NCI-H2196 treated with DMSO at 0.1 percent for 48 hours (cell line): ENCODE measurements at regions not wholly inside any gene's neighbourhood (a gene's known extent, or its start where the extent isn't known, plus 50 kb on each side); places are given as distances from the start of the nearest gene placed in this dataset.

Experiments used
- DNase-seq: peaks from one replicate; lab custom pipeline; 2025; ENCODE audit not compliant: unreplicated experiment; lab: John Stamatoyannopoulos, UW

DNA sequence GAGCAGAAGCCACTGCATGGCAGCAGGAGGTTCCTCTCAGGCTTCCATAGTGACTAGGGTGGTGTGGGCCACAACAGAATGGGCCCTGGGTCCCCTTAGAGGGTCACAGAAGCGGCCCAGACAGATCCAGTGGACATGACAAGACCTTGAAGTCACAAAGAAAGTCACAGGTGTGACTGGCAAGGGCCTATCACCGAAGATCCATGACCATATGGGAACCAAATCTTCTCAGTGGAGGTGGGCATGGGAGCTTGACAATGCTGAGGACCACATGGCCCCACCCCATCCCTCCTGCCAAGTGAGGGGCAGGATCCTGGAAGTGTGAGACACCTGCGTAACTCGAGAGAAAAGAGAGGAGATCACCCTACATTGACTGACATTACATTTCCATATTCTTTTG, 332.4 kb downstream of the MSX2 start:
- no peak for DNase-seq

DNA sequence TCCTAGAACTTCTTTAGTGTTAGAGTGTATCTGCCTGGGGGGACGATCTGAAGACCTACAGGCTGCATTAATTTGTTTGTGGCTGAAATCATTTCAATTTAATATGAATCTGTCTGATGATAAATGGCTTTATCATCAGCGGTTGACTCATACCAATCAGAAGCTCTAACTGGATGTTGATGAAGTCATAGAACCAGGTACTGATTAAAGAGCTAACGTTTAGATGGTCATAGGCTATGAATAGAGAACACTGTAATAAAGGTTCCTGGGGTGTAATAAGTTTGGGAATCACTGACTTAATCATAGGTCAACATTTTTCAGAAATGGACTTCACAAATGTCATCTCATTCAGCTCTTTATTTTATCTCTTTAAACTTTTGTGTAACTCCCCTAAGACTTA, 329.9 kb downstream of the MSX2 start:
- DNase-seq = no peak

DNA sequence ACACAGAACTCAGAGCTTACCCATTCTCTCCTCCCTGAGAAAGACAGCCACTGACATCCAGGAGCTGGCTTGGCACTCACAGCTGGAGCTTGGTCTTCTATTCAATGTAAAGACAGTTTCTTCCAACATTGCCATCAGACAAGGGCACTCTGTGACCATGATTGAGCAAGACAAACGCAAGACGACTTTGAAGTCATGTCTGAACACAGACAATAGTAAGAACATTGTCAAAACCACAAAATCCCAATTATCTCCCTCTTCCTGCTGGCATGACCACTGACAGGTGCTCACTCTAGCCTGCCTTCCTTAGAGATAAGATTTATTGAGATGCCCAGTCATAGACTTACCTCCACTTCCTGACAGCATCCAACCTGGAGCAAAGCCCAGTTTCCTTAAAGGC, 328.0 kb downstream of the MSX2 start:
- no peak for DNase-seq

DNA sequence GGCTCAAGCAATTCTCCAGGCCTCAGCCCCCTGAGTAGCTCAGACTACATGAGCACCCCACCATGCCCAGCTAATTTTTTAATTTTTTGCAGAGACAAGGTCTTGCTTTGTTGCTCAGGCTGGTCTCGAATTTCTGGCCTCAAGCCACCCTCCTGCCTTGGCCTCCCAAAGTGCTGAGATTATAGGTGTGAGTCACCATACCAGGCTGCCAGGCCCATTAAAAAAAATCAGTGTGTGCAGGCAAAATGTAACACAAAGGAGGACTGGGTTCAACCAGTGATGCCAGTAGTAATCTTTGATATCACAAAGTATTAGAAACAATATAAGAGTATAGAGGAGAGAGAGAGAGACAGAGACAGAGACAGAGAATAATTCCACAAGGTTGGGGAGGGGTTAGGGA, 322.7 kb downstream of the MSX2 start:
- no peak for DNase-seq

DNA sequence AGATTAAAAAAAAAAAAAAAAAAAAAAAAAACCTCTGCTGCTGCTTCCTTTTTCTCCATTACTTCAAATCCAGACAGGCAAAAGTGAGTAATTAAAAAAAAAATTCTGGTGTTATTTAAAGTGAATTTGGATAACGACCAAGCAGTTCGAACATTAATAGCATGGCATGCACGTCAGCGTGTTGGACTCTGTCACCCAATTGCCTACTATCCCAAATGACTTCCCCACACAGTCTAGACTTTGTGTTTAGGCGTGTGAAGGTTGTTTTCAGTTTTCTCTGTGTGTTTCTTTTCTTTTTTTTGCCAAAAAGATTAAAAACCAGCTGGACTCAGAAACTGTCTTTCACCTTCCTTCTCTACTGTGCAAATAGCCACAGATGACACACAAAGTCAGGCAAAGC, 321.4 kb downstream of the MSX2 start:
- DNase-seq = no peak

DNA sequence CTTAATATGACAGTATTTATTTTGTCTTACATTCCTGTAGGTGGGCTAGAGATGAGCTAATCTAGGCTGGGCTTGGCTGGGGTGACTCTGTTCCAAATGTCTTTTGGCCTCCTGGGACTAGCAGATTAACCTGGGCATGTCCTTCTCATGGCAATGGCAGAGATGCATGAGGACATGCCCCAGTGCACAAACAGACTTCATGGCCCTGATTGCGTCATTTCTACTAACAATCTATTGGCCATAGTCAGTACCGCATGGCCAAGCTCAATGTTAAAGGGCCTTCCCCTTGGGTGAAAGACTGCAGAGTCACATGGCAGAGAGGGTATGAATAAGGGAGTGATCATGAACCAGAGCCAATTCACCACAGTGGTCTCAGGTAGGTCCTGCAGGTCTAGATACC, 313.4 kb downstream of the MSX2 start:
- no peak for DNase-seq

DNA sequence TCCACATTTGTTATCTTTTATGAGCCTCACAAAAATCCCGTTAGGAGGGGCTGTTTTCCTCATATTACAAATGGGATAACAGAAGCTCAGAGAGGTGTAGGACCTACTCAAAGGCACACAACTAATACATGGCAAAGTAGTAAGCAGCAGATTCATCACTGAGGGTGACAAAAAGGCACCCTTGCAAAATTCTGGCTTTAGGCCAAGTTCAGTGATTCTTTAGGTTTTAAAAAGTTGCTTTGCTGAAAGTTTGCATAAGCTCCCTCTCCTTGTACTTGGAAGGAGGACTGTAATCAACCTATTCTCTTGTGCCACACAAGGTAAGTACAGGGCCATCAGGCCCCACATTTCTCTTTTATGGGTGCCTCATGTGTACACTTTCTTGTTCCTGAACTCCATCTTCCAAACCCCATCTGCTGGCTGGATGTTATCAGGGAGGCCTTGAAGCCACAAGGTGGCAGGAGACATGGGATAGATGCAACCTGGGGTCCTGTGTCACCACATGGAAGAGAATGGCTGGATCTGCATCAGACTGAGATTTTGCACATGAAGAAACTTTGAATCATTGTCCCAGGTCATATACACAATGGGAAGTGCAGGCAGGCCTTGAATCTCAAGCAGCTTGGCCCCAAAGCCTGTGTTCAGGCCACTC, 311.6 kb downstream of the MSX2 start:
- no peak for DNase-seq

DNA sequence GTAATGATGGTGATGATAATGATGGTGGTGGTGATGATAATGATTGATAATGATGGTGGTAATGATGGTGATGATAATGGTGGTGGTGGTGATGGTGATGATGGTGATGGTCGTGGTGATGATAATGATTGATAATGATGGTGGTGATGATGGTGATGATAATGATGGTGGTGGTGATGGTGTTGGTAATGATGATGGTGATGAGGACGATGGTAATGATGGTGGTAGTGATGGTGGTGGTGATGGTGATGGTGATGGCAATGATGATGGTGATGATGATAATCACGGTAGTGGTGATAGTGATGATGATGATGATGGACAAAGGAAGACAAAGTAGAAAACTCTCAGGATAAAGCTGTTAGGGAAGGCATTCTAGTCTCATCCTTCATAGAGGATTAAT, 310.5 kb downstream of the MSX2 start:
- DNase-seq = no peak

DNA sequence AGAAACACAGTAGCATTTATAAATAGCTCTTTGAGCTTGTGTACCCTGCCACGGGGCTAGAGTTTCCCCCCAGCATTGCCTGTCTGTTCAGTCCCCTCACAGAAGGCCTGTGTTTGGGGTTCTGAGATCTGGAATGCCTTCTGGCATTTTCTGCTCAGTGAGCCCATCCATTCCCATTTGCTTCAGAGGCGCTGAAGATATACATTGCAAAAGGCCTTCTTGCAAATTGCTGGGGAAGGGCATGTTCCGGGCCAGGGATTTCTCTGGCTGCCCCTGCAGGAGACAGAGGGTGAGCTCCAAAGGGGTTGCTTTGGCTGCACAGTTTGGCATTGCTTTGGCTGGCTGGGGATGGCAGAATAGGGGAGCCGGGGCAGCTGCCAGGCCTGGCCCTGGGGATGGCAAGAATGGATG, 308.4 kb downstream of the MSX2 start:
- no peak for DNase-seq

DNA sequence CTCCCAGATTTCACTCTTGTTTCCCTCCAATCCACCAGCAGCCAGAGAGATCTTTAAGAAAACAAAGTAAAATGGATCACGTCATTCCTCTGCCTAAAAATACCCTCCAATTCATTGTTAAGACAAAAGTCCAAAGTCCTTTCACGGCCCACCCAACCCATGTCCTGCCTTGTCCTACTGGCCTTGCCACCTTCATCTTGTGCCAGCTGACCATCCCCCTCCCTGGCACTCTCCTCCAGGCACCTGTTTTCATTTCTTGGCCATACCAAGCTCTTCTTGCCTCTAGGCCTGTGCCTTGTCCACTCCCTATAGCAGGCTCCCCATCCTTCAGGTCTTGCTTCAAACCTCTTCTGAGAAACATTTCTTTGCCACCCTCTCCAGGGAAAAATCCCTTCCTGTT, 307.6 kb downstream of the MSX2 start:
- DNase-seq = no peak

DNA sequence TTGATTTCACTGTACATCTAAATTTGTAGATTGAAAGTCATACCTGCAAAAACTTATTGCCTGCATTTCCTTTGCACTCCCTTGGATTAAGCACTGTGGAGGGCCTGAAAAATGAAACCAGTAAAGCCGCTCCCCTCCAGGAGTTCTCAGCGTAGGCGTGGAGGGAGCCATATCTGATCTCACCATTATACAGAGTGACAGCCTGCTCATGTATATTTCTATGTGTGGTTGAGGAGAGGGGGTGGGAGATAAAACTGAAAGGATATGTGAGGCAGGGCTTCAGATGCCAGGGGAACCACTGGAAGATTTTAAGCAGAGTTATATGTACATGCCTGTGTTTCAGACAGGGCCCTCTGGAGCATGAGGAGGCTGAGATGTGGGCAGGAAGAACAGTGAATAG, 303.0 kb downstream of the MSX2 start:
- no peak for DNase-seq

DNA sequence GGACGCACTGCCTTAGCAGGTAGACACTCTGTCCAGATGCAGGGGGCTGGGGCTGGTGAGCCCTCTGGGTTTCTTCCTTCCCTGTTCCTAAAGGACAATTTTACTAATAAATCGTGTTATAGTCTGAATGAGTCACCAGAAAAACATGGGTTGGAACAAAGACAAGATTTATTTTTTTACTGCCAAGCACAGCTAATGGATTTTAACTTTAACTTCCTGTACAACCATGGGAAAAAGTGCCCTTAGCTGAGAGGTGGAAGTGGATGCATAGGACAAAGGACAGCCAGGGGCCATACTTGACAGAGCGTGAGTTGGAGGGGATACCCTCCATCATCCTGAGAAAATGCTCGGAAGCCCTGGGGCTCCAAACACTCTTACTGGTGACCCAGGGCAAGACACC, 300.7 kb downstream of the MSX2 start:
- DNase-seq = no peak

DNA sequence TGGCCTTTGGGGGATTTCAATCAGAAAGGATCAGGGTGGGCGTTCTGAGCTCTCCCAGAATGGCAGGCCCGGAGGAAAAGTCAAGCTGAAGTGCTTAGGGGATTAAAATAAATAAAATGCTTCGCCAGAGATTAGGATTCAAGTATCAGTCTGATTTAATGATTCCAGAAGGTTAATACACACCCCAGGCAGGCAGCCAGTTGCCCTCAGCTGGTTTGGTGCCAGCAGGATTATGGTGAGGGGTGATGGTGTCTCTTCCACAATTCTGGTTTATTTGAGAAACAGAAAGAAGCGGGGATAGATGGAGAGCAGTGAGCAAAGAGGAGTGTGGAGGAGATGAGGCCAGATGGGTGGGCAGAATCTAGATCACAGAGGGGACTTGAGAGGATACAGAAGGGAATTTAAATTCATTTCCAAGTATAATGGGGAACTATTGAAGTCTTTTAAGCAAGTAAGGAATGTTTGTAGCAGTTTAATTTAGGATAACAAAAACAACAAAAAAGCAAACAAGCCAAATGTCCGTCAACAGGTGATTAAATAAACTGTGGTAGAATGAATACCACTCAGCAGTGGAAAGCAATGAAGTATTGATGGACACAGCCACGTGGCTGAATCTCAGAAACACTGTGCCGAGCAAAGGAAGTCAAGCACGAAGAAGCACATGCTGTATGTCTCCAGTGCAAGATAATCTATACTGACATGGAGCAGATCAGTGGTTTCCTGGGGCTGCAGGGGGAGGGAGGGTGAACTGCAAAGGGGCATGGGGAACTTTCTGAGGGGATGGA, 297.7 kb downstream of the MSX2 start:
- DNase-seq = no peak

DNA sequence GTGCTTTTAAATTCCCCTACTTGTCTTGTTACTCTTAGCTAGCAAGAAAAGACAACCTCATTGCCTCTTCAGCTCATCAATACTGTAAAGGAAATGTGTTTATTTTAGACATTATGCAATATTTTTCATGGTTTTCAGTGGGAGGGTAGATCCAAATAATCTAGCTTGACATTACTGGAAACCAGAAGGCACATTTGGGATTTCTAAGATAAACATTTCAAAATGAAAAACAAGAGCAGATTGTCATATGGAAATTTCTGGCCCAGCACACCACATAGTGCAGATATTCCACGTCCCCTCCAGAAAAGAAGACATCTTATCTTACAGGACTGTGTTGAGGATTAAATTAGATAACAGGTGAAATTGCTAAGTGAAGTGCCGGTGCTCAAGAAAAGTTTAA, 296.9 kb downstream of the MSX2 start:
- no peak for DNase-seq

DNA sequence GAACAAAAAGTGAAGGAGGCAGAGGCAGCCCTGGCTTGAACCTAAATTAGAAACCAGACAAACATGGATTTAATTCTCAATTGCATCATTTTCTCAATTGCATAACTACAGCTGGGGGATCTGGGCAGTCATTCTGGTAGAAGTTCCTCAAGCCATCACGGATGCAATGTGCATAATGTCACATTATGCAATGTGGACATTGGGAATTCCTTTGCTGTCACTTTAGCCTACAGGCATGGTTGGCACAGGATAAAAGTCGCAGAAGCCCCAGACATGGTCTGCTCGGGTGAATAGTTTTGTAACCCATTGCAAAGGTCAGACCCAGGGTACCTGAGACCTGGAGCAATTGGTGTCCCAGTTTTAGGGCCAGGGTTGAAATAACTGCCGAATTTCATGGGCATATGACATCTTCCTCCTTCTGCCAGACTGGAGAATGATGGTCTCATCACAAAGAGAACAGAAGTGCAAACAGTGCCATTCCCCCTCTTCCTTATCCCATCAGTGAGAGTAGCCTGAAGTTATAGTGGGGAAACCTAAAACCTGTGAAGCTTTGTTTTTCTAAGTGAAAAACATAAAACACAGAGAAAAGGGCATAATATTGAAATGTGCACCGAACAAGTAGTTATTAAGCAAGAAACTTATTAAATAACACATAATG, 290.8 kb downstream of the MSX2 start:
- DNase-seq = no peak

DNA sequence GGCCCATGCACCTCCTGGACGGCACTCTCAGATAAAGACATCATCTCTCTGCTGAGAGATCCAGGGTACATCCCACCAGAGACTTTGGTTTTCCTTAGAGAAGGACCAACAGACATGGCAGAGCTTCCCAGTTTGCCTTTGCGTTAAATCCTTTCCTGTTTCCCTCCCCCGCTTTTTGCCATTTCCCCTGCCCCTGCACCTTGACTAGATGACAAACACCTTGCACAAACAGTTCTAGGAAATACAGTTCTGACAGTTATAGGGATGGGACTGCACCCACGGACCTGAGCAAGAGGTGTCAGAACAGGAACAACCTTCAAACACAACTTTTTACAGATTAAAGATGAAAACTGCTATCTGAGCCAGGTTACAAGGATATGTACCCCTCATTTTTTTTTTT, 288.9 kb downstream of the MSX2 start:
- no peak for DNase-seq

DNA sequence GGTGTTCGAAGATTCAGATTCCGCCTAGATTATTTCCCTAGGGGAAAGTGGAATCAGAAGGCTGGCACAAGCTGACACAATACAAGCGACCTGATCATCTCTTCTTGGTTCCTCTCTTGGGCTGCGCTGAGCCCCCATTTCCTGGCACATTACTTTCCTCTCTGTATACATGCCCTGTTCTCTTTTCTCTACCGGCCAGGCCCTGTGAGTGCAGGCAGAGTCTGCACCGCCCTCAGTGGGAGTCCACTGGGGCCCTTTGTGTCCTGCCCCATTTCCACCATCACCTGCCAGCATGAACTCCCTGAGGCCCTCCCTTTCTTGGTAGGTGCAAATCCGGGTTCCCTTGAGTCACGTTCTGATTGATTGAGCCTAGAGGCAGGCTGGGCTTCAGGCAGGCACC, 287.9 kb downstream of the MSX2 start:
- DNase-seq = no peak

DNA sequence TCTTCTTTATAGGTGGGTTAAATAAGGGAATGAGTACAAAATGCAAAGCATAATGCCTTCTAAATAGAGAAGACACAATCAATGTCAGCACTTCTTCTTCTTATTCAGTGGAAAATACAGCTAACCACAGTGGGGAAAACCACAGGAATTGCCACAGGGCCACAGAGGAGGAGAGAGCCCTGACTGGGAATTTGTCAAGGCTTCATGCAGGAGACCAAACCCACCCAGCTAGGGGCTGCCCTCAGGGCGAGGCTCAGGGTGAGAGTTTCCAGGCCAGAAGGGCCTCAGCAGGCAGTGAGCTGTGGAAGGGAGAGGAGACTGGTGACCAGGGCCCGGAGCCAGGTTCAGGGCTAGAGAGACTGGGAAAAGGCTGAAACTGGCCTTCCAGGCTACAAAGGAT, 279.1 kb downstream of the MSX2 start:
- DNase-seq = no peak

DNA sequence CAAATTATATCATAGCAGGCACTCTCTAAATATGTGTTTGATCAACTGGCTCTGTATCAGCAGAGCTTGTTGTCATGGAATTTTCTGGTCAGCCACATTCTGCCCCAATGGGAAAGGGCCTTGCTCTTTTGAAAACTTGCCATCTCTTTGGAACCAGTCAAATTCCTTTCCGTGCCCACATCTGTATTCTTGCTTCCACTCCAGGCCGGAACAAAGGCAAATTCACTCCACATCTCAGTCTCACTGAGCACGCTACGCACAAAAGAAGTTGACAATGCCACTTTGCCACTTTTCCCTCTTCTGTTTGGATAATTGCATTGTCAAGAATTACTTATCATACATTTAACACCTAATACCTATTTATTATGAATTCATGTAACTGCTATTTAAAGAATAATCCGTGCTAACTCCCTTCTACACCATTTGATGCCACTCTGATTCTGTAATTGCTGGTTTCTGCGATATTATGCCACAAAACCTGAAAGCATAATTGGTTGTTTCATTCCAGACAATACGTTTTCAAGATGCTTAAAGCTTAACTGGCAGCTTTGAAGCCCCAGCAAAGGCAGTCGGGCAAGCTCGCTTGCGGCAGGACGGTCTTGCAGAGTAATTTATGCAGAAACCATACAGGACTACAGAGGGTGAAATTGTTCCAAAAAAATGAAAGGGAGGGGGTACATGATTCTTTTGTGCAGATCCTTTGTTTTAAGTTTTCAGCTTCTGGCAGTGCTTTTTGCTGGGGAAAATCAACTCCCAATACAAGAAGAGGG, 277.7 kb downstream of the MSX2 start:
- DNase-seq = no peak

DNA sequence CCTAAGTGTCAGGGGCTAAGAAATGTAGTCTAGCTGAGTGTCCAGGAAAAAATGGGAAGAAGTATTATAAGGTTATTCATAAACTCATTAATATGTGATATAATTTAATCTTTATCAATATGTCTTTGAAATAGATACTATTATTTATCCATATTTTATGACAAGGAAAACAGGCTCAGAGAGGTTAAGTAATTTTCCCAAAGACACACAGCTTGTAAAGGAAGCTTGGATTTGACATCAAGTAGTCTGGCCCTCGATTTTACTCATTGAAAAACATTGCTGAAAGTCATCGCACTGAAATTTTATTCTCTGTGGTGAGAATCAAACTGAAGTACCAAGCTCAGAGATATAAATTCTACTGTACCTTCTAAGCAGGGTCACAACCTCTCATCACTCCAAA, 276.9 kb downstream of the MSX2 start:
- no peak for DNase-seq

DNA sequence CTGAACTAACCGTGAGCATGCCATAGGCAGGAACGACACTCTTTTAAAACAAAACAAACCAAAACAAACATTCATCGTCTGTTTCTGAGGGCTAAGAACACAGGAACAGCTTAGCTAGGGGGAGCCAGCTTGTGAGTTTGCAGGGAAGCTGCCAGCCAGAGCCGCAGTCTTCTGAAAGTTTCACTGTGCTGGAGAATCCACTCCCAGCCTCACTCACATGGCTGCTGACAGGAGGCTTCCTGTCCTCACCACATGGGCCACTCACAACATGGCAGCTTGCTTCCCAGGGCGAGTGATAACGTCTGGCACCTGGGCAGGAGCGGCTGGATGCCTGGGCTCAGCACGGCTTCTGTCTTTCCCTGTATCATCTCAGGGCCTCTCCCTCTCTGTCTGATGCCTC, 275.2 kb downstream of the MSX2 start:
- no peak for DNase-seq
